DOHH2 (cell line): ENCODE measurements at regions not wholly inside any gene's neighbourhood (a gene's known extent, or its start where the extent isn't known, plus 50 kb on each side); places are given as distances from the start of the nearest gene placed in this dataset.

Experiments
- EZH2phosphoT487 ChIP-seq: fragments of 200-600 bp; sonication (generic); IDR thresholded peaks from 2 replicates; pipeline ENCODE4 v1.6.1; 2017; ENCODE audit warnings: borderline replicate concordance, mild to moderate bottlenecking, antibody characterized with exemption, low read length, moderate library complexity, mixed read lengths
- TF ChIP-seq, protein P1 (sequence below): fragments of 200-600 bp; sonication (generic); IDR thresholded peaks from one replicate; pipeline ENCODE4 v1.5.1; 2014; ENCODE audit warnings: antibody characterized with exemption, mild to moderate bottlenecking, low read depth, low read length; ENCODE audit not compliant: poor library complexity, severe bottlenecking

DNA sequence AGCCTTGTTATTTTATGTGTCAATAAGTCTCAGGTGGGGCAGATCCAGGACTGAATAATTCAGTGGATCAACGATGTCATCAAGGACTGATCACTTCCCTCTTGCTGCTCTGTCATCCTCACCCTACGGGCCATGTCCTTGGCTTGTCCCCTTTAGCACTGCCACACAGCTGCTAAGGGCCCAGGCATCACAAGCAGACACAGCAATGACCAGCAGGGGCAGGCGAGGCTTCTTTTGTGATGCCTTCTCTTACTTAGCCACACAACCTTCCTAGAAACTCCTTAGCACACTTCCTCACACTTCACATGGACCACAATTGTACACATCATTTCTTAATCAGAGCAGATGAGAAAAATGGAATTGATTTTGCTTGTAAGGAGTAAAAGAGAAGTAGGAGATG, 356.3 kb upstream of the SOX9 start:
- TF ChIP-seq, protein P1, sequence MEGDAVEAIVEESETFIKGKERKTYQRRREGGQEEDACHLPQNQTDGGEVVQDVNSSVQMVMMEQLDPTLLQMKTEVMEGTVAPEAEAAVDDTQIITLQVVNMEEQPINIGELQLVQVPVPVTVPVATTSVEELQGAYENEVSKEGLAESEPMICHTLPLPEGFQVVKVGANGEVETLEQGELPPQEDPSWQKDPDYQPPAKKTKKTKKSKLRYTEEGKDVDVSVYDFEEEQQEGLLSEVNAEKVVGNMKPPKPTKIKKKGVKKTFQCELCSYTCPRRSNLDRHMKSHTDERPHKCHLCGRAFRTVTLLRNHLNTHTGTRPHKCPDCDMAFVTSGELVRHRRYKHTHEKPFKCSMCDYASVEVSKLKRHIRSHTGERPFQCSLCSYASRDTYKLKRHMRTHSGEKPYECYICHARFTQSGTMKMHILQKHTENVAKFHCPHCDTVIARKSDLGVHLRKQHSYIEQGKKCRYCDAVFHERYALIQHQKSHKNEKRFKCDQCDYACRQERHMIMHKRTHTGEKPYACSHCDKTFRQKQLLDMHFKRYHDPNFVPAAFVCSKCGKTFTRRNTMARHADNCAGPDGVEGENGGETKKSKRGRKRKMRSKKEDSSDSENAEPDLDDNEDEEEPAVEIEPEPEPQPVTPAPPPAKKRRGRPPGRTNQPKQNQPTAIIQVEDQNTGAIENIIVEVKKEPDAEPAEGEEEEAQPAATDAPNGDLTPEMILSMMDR: peak; percentile 53
- TF ChIP-seq EZH2phosphoT487: no peak
